HL-60 (cell line): ENCODE measurements at regions not wholly inside any gene's neighbourhood (a gene's known extent, or its start where the extent isn't known, plus 50 kb on each side); places are given as distances from the start of the nearest gene placed in this dataset.

Experiments used
- GABPA ChIP-seq: IDR thresholded peaks from 2 replicates; pipeline ENCODE4 v1.6.1; 2012; ENCODE audit warnings: low read depth
- POLR2AphosphoS5 ChIP-seq: IDR thresholded peaks from 2 replicates; pipeline ENCODE4 v1.6.1; 2012; ENCODE audit warnings: low read depth
- SPI1 ChIP-seq: IDR thresholded peaks from 2 replicates; pipeline ENCODE4 v1.6.1; 2012; ENCODE audit warnings: low read depth, mild to moderate bottlenecking, borderline replicate concordance
- TF ChIP-seq, protein P1 (sequence below): IDR thresholded peaks from one replicate; pipeline ENCODE4 v1.5.1; 2011; ENCODE audit warnings: low read length, control low read depth, inconsistent platforms; ENCODE audit not compliant: insufficient read depth

DNA sequence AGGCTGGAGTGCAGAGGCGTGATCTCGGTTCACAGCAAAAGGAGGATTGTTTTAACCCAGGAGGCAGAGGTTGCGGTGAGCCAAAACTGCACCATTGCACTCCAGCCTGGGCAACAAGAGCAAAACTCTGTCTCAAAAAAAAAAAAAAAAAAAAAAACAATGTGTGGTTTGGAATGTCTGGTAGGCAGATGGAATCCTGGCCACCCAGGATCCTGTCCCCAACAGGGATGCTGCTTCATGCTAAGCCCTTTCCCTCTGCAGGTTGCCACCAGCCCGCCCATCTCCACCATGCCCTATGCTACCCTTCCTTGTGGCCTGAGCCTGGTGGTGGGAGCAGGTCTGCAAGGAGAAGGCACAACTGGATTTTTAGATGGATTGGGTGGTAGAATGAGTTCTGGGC lies 129.7 kb upstream of the HAND1 start:
- TF ChIP-seq, protein P1, sequence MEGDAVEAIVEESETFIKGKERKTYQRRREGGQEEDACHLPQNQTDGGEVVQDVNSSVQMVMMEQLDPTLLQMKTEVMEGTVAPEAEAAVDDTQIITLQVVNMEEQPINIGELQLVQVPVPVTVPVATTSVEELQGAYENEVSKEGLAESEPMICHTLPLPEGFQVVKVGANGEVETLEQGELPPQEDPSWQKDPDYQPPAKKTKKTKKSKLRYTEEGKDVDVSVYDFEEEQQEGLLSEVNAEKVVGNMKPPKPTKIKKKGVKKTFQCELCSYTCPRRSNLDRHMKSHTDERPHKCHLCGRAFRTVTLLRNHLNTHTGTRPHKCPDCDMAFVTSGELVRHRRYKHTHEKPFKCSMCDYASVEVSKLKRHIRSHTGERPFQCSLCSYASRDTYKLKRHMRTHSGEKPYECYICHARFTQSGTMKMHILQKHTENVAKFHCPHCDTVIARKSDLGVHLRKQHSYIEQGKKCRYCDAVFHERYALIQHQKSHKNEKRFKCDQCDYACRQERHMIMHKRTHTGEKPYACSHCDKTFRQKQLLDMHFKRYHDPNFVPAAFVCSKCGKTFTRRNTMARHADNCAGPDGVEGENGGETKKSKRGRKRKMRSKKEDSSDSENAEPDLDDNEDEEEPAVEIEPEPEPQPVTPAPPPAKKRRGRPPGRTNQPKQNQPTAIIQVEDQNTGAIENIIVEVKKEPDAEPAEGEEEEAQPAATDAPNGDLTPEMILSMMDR: no peak
- TF ChIP-seq SPI1: no peak
- no peak for TF ChIP-seq POLR2AphosphoS5
- TF ChIP-seq GABPA: no peak
